ENCODE measurements at regions not wholly inside any gene's neighbourhood (a gene's known extent, or its start where the extent isn't known, plus 50 kb on each side); places are given as distances from the start of the nearest gene placed in this dataset.

DNA sequence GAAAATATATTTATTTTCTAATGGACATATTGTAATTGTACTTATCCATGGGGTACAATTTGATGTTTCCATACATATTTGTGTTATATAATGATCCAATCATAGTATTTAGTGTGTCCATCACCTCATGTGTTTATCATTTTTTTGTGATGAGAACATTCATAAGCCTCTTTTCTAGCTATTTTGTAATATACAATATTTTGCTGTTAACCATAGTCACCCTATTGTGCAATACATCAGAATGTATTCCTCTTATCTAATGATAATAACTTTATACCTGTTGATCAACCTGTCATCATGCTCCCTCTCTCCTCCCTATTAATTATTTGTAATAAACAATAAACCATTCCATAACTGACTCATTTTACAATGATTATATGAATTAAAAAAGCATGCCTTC, 93.2 kb downstream of the ISL1 start:
- Histone ChIP-seq H3K27me3 (ENCODE audit: insufficient read depth, insufficient read length) (no peaks in the 10 kb centered on the region), H3K4me3 (ENCODE audit: insufficient read length, low read depth) (no peak overlapping the region), H3K9me3 (ENCODE audit: insufficient read depth, low read length) (no peaks in the 10 kb centered on the region), H3K4me1 (ENCODE audit: insufficient read depth, insufficient read length) (no peaks in the 10 kb centered on the region), H3K9ac (ENCODE audit: insufficient read length, low read depth) (no peak overlapping the region), H3K36me3 (ENCODE audit: insufficient read depth, insufficient read length, low read length) (no peaks in the 10 kb centered on the region)
- no peak for DNase-seq (ENCODE audit: low read depth, low spot score)
- TF ChIP-seq ZNF274 (IDR thresholded peaks at IDR 0.05; ENCODE audit: low read depth, low read length) (no peak), SUZ12 (IDR thresholded peaks at IDR 0.05; ENCODE audit: extremely low read depth, insufficient read depth, insufficient read length) (no peak), YY1 (IDR thresholded peaks at IDR 0.05; ENCODE audit: insufficient read depth, insufficient read length) (no peak)

DNA sequence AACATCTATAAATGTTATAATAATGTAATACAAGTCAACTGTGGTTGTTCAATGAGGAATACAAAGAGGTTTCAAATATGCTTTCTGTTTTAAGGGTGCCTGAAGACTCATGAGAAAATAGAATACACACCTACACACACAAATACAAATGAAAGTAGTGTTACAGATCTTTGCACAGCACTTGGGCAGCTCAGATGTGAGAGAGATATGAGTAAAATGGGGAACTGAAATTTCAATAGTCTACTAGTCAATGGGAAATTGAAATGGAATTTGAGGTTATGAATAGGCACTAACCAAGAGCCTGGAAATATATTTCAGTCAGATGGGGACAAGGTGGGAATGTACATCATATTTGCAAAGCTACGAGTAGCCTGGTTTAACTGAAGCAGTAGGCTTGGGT, 96.6 kb downstream of the ISL1 start:
- H3K4me1 ChIP-seq (ENCODE audit: insufficient read depth, insufficient read length) = no peaks in the 10 kb centered on the region
- H3K9me3 ChIP-seq (ENCODE audit: insufficient read depth, low read length) = no peaks in the 10 kb centered on the region
- H3K27me3 ChIP-seq (ENCODE audit: insufficient read depth, insufficient read length) = no peaks in the 10 kb centered on the region
- no peak for TF ChIP-seq ZNF274 (IDR thresholded peaks at IDR 0.05; ENCODE audit: low read depth, low read length)
- TF ChIP-seq SUZ12 (IDR thresholded peaks at IDR 0.05; ENCODE audit: extremely low read depth, insufficient read depth, insufficient read length) = no peak
- no peak for TF ChIP-seq YY1 (IDR thresholded peaks at IDR 0.05; ENCODE audit: insufficient read depth, insufficient read length)
- H3K36me3 ChIP-seq (ENCODE audit: insufficient read depth, insufficient read length, low read length) = no peaks in the 10 kb centered on the region
- DNase-seq (ENCODE audit: low read depth, low spot score) = no peak
- H3K9ac ChIP-seq (ENCODE audit: insufficient read length, low read depth) = no peak overlapping the region
- no peak overlapping the region for H3K4me3 ChIP-seq (ENCODE audit: insufficient read length, low read depth)

DNA sequence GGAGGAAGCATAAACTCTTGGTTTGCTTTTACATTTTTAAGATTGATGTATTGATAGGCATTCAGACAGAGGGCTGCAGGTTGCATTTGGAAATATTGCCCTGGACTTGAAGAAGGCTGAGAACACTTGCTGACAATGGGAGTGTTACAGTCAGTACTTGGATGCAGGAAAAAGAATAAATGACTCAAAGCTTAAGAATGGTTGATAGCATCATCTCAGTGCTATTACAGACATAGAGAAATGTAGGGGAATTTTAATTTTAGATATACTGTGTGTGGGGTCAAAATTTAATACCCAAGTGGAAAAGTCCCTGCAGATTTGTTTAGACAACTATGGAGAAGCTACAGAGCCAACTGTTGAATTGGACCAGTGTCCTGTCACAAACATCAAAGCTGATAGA, 101.1 kb downstream of the ISL1 start:
- Histone ChIP-seq H3K9me3 (ENCODE audit: insufficient read depth, low read length) (no peaks in the 10 kb centered on the region), H3K4me1 (ENCODE audit: insufficient read depth, insufficient read length) (no peaks in the 10 kb centered on the region), H3K4me3 (ENCODE audit: insufficient read length, low read depth) (no peak overlapping the region), H3K36me3 (ENCODE audit: insufficient read depth, insufficient read length, low read length) (no peaks in the 10 kb centered on the region), H3K9ac (ENCODE audit: insufficient read length, low read depth) (no peak overlapping the region), H3K27me3 (ENCODE audit: insufficient read depth, insufficient read length) (no peaks in the 10 kb centered on the region)
- TF ChIP-seq ZNF274 (IDR thresholded peaks at IDR 0.05; ENCODE audit: low read depth, low read length) (no peak), YY1 (IDR thresholded peaks at IDR 0.05; ENCODE audit: insufficient read depth, insufficient read length) (no peak), SUZ12 (IDR thresholded peaks at IDR 0.05; ENCODE audit: extremely low read depth, insufficient read depth, insufficient read length) (no peak)
- no peak for DNase-seq (ENCODE audit: low read depth, low spot score)

DNA sequence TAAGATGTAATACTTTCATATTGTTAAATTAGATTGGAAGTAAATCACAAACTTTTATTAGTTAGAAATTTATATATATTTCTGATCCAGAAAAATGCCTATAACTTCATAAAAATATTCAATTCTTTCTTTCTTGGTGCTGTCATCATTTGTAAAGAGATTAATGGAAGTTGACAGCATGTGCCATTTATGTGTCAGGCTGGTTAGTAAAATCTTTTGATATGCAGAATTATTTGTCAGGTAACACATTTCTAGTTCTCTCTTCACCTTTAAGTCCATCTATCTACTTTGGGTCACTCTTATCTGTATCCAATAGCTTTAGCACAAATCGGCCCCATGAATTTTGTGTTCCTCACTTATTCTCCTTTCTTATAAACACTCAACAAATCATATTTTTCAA, 102.9 kb downstream of the ISL1 start:
- no peaks in the 10 kb centered on the region for H3K9me3 ChIP-seq (ENCODE audit: insufficient read depth, low read length)
- no peaks in the 10 kb centered on the region for H3K36me3 ChIP-seq (ENCODE audit: insufficient read depth, insufficient read length, low read length)
- H3K4me3 ChIP-seq (ENCODE audit: insufficient read length, low read depth) = no peak overlapping the region

DNA sequence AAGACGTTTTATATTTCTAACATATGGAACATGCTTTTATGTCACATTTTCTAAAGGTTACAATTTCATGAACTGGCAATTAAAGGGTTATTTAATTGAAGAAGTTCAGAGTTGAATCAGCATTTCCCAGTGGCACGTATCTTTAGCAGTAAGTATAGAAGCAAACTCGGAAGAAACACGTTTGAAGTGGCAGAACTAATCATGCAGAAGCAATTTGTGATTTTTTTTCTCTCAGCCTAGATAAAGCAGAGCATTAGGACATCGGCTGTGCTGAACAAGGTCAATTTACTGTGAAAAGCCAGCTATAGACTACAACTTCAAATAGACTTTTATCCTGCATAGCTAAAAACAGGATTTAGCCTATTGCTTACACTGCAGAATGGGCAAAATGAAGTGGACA, 104.7 kb downstream of the ISL1 start:
- Histone ChIP-seq H3K4me3 (ENCODE audit: insufficient read length, low read depth) (no peak overlapping the region), H3K27me3 (ENCODE audit: insufficient read depth, insufficient read length) (no peaks in the 10 kb centered on the region), H3K9me3 (ENCODE audit: insufficient read depth, low read length) (no peaks in the 10 kb centered on the region), H3K4me1 (ENCODE audit: insufficient read depth, insufficient read length) (no peaks in the 10 kb centered on the region), H3K9ac (ENCODE audit: insufficient read length, low read depth) (no peak overlapping the region), H3K36me3 (ENCODE audit: insufficient read depth, insufficient read length, low read length) (no peaks in the 10 kb centered on the region)
- no peak for DNase-seq (ENCODE audit: low read depth, low spot score)
- TF ChIP-seq YY1 (IDR thresholded peaks at IDR 0.05; ENCODE audit: insufficient read depth, insufficient read length) (no peak), ZNF274 (IDR thresholded peaks at IDR 0.05; ENCODE audit: low read depth, low read length) (no peak), SUZ12 (IDR thresholded peaks at IDR 0.05; ENCODE audit: extremely low read depth, insufficient read depth, insufficient read length) (no peak)

More for the DNA sequence above, 102.9 kb downstream of the ISL1 start:
- H3K27me3 ChIP-seq (ENCODE audit: insufficient read depth, insufficient read length) = no peaks in the 10 kb centered on the region
- TF ChIP-seq ZNF274 (IDR thresholded peaks at IDR 0.05; ENCODE audit: low read depth, low read length) = no peak
- TF ChIP-seq YY1 (IDR thresholded peaks at IDR 0.05; ENCODE audit: insufficient read depth, insufficient read length) = no peak
- H3K9ac ChIP-seq (ENCODE audit: insufficient read length, low read depth) = no peak overlapping the region
- no peak for DNase-seq (ENCODE audit: low read depth, low spot score)
- H3K4me1 ChIP-seq (ENCODE audit: insufficient read depth, insufficient read length) = no peaks in the 10 kb centered on the region

DNA sequence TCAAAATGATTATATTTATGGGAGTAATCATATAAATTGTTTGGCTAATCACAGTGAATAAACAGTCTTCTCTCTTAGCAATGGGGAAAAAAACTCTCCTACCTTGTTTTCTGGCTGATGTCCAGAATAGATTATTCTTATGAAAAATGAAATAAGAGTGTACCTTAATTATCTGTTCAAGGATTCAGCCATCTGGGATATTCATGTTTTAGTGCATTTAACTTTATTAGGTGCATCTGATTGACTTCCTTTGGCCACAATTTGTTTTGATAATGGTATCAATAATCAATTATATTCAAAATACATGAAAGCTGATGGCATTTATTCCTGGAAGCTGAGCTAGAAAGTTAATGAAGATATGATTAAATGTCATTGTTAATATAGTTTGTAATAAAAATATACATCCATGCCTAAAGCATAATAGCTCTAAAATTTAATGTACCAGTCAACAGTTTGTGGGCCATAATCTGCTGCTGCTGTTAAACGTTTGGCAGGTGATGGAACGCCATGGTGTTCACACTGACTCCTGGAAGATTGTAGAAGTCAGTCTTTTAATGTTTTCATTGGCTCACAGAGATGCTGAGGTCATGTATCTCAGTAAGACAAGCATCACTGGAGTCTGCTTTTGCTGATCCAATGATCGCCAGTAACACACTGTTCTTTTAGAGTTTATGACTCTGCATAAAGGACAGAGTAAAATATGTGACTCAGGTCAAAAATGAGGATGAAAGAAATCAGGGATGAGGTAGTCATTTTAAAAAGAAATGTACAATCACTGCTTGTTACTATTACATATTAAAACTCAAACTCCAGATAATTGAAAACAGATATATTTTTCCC, 105.8 kb downstream of the ISL1 start:
- no peaks in the 10 kb centered on the region for H3K27me3 ChIP-seq (ENCODE audit: insufficient read depth, insufficient read length)
- TF ChIP-seq SUZ12 (IDR thresholded peaks at IDR 0.05; ENCODE audit: extremely low read depth, insufficient read depth, insufficient read length) (no peak), ZNF274 (IDR thresholded peaks at IDR 0.05; ENCODE audit: low read depth, low read length) (no peak), YY1 (IDR thresholded peaks at IDR 0.05; ENCODE audit: insufficient read depth, insufficient read length) (no peak)
- DNase-seq (ENCODE audit: low read depth, low spot score) = no peak
- H3K36me3 ChIP-seq (ENCODE audit: insufficient read depth, insufficient read length, low read length) = no peaks in the 10 kb centered on the region
- H3K9me3 ChIP-seq (ENCODE audit: insufficient read depth, low read length) = no peaks in the 10 kb centered on the region
- no peak overlapping the region for H3K4me3 ChIP-seq (ENCODE audit: insufficient read length, low read depth)
- no peaks in the 10 kb centered on the region for H3K4me1 ChIP-seq (ENCODE audit: insufficient read depth, insufficient read length)
- no peak overlapping the region for H3K9ac ChIP-seq (ENCODE audit: insufficient read length, low read depth)

DNA sequence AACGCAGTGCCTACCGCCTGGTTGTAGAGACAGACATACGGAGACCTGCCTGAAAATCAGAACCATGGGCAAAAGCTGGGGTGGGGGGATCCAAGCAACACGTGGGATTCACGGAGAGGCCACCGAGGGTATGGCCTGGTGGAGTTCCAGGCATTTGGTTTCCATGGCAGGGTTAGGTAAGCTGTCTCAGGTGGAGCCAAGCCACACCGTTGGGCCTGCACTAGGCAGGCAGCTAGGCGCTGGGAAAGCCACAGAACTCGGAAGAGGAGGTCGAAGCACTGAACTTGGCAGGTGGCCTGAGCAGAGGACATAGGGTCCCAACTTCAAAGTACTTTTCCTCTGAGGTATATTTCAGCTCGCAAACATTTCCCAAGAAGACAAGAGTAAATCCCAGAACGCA, 111.6 kb downstream of the ISL1 start:
- TF ChIP-seq ZNF274 (IDR thresholded peaks at IDR 0.05; ENCODE audit: low read depth, low read length) = no peak
- no peak for TF ChIP-seq SUZ12 (IDR thresholded peaks at IDR 0.05; ENCODE audit: extremely low read depth, insufficient read depth, insufficient read length)
- no peak for TF ChIP-seq YY1 (IDR thresholded peaks at IDR 0.05; ENCODE audit: insufficient read depth, insufficient read length)
- H3K4me3 ChIP-seq (ENCODE audit: insufficient read length, low read depth) = no peak overlapping the region
- no peaks in the 10 kb centered on the region for H3K4me1 ChIP-seq (ENCODE audit: insufficient read depth, insufficient read length)
- no peaks in the 10 kb centered on the region for H3K36me3 ChIP-seq (ENCODE audit: insufficient read depth, insufficient read length, low read length)
- no peak overlapping the region for H3K9ac ChIP-seq (ENCODE audit: insufficient read length, low read depth)
- H3K27me3 ChIP-seq (ENCODE audit: insufficient read depth, insufficient read length) = no peaks in the 10 kb centered on the region
- H3K9me3 ChIP-seq (ENCODE audit: insufficient read depth, low read length) = no peaks in the 10 kb centered on the region
- DNase-seq (ENCODE audit: low read depth, low spot score) = no peak
